Right lobe of liver (tissue), 6 donors: ENCODE measurements at regions not wholly inside any gene's neighbourhood (a gene's known extent, or its start where the extent isn't known, plus 50 kb on each side); places are given as distances from the start of the nearest gene placed in this dataset.

Experiments used
- ATAC-seq, 4 donors: fragments of 200-7000 bp; cut with Tn5 transposase; one replicate each; pipeline ENCODE4 v1.9.1; 2020; ENCODE audit warnings: mild to moderate bottlenecking in 4 of 4, moderate library complexity in 4 of 4
- DNase-seq, 3 donors: peaks; one replicate each; pipeline ENCODE4 v3.0.0-alpha.2; 2020
- H3K27ac ChIP-seq, 3 donors: fragments of 200-600 bp; one replicate each; pipeline ENCODE4 v1.8.0; 2022
- H3K27me3 ChIP-seq, 2 donors: fragments of 200-600 bp; one replicate each; pipeline ENCODE4 v1.8.0; 2022
- H3K36me3 ChIP-seq, 4 donors: fragments of 200-600 bp; sonication (generic) in 1 of 4; one replicate each; pipeline versions ENCODE4 v1.5.1 to v1.8.0; 2017 to 2022; ENCODE audit warnings: control low read depth in 1 of 4
- H3K4me1 ChIP-seq, 4 donors: fragments of 200-600 bp; sonication (generic) in 1 of 4; one replicate each; pipeline versions ENCODE4 v1.5.1 to v1.8.0; 2017 to 2022; ENCODE audit warnings: control low read depth in 1 of 4
- H3K4me3 ChIP-seq, 3 donors: fragments of 200-600 bp; one replicate each; pipeline ENCODE4 v1.8.0; 2022
- H3K9me3 ChIP-seq, 4 donors: fragments of 200-600 bp; sonication (generic) in 1 of 4; one replicate each; pipeline versions ENCODE4 v1.5.1 to v1.8.0; 2017 to 2022; ENCODE audit warnings: control low read depth in 1 of 4
- POLR2A ChIP-seq: fragments of 450-650 bp; IDR thresholded peaks from one replicate; pipeline ENCODE4 v1.6.1; 2017; ENCODE audit warnings: antibody characterized with exemption, mild to moderate bottlenecking
- WGBS: methylation state at CpG from one replicate; pipeline ENCODE4 v1.1.6; 2018; ENCODE audit warnings: low coverage, low lambda C conversion rate; ENCODE audit not compliant: insufficient coverage; ENCODE audit errors: missing lambda C conversion rate; 5-methylcytosine and 5-hydroxymethylcytosine counted together
- intact Hi-C, 2 donors: fragments of 100-400 bp; cut with DNase I; formaldehyde crosslinking; loops; one replicate each; pipeline versions ENCODE4 v1.11.2 to v1.14.1; 2022
- TF ChIP-seq, protein P1 (sequence below), 4 donors: fragments of 200-600 bp in 3 of 4; fragments of 450-650 bp in 1 of 4; IDR thresholded peaks; one replicate each; pipeline versions ENCODE4 v1.5.1 to v1.8.0; 2016 to 2022; ENCODE audit warnings: antibody characterized with exemption in 4 of 4, mild to moderate bottlenecking in 2 of 4
- donor health status: DM: no; HTN: yes; CAD: no.
- donor health status: DM: no; HTN: no; CAD: no.
- donor health status: DM: no; HTN: no; CAD: no.
- donor health status: DM: no; HTN: yes; CAD: no.
- donor health status: DM: no; HTN: yes; CAD: no.

DNA sequence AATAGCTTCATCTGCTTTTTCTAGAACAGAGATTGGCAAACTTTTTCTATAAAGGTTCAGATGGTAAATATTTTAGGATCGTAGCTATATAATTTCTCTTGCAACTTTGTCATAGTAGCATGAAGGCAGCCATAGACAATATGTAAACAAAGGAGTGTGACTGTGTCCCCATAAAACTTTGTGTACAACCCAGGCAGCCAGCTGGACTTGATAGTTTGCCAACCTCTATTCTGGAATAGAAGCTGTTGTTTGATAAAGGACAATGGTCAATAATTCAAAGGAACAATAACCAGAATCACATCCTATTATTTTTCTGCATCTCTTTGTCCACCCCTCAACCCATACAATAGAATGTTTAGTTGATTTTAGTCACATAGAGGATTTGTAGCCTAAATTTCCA lies 286.7 kb downstream of the LMX1A start:
- Histone ChIP-seq H3K4me3 (no peak overlapping the region), H3K27me3 (no peaks in the 10 kb centered on the region), H3K36me3 (no peaks in the 10 kb centered on the region), H3K9me3 (no peaks in the 10 kb centered on the region), H3K27ac (no peak overlapping the region), H3K4me1 (no peaks in the 10 kb centered on the region)
- ATAC-seq (no peak), DNase-seq (no peak)
- intact Hi-C loops = no loop called here
- TF ChIP-seq POLR2A = no peak
- TF ChIP-seq, protein P1, sequence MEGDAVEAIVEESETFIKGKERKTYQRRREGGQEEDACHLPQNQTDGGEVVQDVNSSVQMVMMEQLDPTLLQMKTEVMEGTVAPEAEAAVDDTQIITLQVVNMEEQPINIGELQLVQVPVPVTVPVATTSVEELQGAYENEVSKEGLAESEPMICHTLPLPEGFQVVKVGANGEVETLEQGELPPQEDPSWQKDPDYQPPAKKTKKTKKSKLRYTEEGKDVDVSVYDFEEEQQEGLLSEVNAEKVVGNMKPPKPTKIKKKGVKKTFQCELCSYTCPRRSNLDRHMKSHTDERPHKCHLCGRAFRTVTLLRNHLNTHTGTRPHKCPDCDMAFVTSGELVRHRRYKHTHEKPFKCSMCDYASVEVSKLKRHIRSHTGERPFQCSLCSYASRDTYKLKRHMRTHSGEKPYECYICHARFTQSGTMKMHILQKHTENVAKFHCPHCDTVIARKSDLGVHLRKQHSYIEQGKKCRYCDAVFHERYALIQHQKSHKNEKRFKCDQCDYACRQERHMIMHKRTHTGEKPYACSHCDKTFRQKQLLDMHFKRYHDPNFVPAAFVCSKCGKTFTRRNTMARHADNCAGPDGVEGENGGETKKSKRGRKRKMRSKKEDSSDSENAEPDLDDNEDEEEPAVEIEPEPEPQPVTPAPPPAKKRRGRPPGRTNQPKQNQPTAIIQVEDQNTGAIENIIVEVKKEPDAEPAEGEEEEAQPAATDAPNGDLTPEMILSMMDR (IDR thresholded peaks at IDR 0.05) = no peak
- 42% methylated on average over 1 of the region's 1 CpG for WGBS

DNA sequence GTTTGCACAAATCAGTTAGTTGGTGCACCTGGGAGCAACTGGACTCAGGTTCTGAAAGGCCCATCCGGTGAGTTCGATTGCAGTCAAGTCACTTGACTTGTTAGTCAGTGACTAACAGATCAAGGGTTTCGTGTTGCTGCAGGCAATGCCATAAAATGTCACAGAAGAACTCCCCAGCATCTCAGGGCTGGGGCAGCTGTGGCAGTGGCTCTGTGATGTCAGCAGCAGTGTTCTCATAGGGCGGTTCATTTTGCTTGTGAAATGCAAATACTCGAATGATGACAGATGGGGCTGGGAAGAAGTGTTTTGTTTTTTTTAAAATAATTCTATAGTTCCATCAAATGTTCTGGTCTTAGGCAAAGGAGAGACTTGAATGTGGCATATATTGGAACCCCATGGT lies 287.8 kb downstream of the LMX1A start:
- Histone ChIP-seq H3K4me3 (no peak overlapping the region), H3K36me3 (no peaks in the 10 kb centered on the region), H3K4me1 (no peaks in the 10 kb centered on the region), H3K27me3 (no peaks in the 10 kb centered on the region), H3K9me3 (no peaks in the 10 kb centered on the region), H3K27ac (no peak overlapping the region)
- DNase-seq (no peak), ATAC-seq (no peak)
- intact Hi-C loops = no loop called here
- TF ChIP-seq, protein P1 (IDR thresholded peaks at IDR 0.05) = no peak
- TF ChIP-seq POLR2A = no peak
- WGBS = 61% methylated on average over 4 of the region's 5 CpGs

DNA sequence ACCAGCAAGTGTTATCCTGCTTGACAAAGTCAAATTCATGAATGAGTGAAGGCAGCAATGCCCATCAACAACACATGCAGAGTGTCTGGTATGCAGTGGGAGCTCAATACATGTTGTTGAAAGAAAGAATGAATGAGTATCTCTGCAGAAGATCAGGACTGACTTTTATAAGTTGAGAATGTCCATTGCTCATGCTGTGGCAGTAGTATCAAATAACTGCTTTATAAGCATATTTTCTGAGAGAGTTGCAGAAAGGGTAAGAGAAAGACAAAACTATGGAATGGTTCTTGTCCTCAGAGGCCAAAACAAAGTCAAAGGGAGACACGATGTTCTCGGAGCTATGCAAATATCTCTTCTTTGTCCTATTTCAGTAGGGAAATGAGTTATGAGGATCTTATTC lies 288.7 kb downstream of the LMX1A start:
- Histone ChIP-seq H3K27ac (no peak overlapping the region), H3K9me3 (no peaks in the 10 kb centered on the region), H3K4me1 (no peaks in the 10 kb centered on the region), H3K36me3 (no peaks in the 10 kb centered on the region), H3K4me3 (no peak overlapping the region), H3K27me3 (no peaks in the 10 kb centered on the region)
- no peak for TF ChIP-seq POLR2A
- TF ChIP-seq, protein P1 (IDR thresholded peaks at IDR 0.05) = no peak
- intact Hi-C loops = no loop called here
- ATAC-seq = no peak
- DNase-seq = no peak
- 50% methylated on average over 2 of the region's 2 CpGs for WGBS

DNA sequence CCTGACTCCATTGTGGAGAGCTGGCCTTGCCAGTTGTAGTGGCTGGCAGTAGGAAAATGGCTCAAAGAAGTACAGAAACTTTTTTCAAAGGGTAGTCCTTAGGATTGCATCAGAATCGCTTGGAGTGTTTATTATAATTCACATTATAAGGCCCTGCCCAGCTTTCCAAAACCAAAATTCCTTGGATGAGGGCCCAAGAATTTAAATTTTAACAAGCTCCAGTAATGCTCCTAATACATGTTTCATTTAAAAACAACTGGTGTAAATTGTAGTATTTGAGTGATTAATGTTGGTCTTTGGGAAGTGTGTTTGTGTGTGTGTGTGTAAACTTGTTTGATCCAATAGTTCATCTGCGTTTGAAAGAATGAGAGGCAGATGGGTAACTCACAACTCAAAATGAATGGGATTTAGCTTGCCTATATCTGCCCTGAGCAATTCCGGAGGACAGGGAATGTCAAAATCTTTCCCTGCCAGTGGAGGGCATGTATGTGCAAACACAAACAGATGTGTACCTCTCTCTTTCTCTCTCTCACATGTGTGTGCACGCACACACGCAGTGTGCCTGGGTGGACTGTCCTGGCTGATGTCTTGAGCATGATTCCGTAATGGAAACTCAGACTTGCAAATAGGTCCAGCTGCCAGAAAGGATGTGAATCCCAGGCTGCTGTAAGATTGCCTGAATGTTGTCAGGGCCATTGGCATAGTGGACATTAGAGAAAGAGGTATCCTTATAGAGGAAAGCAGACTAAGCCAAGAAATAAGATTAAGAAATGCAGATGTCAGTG lies 293.1 kb downstream of the LMX1A start:
- no peak for DNase-seq
- H3K27me3 ChIP-seq = no peaks in the 10 kb centered on the region
- intact Hi-C loops = no loop called here
- no peaks in the 10 kb centered on the region for H3K36me3 ChIP-seq
- no peak for TF ChIP-seq POLR2A
- TF ChIP-seq, protein P1 (IDR thresholded peaks at IDR 0.05) = no peak
- H3K4me1 ChIP-seq = no peaks in the 10 kb centered on the region
- H3K27ac ChIP-seq = no peak overlapping the region
- H3K9me3 ChIP-seq = no peaks in the 10 kb centered on the region
- 57% methylated on average over 4 of the region's 6 CpGs for WGBS
- no peak overlapping the region for H3K4me3 ChIP-seq
- no peak for ATAC-seq
